AG04450 (cell line): ENCODE measurements at regions not wholly inside any gene's neighbourhood (a gene's known extent, or its start where the extent isn't known, plus 50 kb on each side); places are given as distances from the start of the nearest gene placed in this dataset.

Experiments
- CTCF ChIA-PET: fragments of 300-600, 350-600 bp; formaldehyde crosslinking; extraction: SDS; loops from one replicate; lab custom pipeline; 2022; ENCODE audit warnings: antibody characterized with exemption, inconsistent platforms; lab: Charles Lee
- POLR2A ChIA-PET: fragments of 350-600 bp; formaldehyde crosslinking; extraction: SDS; loops from one replicate; lab custom pipeline; 2021; ENCODE audit warnings: antibody characterized with exemption, inconsistent platforms; lab: Yijun Ruan, JAX
- DNase-seq: peaks from one replicate; pipeline ENCODE4 v3.0.0-alpha.2; 2011; ENCODE audit warnings: low read depth, low spot score
- H3K27ac ChIP-seq: one replicate; pipeline ENCODE4 v1.5.1; 2012; ENCODE audit warnings: low read depth, low read length, control low read depth
- H3K27me3 ChIP-seq: one replicate; pipeline ENCODE4 v1.6.0; 2012; ENCODE audit warnings: low read length; ENCODE audit not compliant: control insufficient read depth, insufficient read depth
- H3K4me3 ChIP-seq: 2 replicates; pipeline ENCODE4 v1.5.1; 2011; ENCODE audit warnings: mild to moderate bottlenecking, low read depth, low read length, control low read depth
- H3K9me3 ChIP-seq: 2 replicates; pipeline ENCODE4 v1.5.1; 2012; ENCODE audit warnings: low read length; ENCODE audit not compliant: control insufficient read depth, insufficient read depth
- CTCF ChIP-seq: IDR thresholded peaks from 2 replicates; pipeline ENCODE4 v1.5.1; 2011; ENCODE audit warnings: low read depth, low read length, control low read depth, inconsistent platforms

DNA sequence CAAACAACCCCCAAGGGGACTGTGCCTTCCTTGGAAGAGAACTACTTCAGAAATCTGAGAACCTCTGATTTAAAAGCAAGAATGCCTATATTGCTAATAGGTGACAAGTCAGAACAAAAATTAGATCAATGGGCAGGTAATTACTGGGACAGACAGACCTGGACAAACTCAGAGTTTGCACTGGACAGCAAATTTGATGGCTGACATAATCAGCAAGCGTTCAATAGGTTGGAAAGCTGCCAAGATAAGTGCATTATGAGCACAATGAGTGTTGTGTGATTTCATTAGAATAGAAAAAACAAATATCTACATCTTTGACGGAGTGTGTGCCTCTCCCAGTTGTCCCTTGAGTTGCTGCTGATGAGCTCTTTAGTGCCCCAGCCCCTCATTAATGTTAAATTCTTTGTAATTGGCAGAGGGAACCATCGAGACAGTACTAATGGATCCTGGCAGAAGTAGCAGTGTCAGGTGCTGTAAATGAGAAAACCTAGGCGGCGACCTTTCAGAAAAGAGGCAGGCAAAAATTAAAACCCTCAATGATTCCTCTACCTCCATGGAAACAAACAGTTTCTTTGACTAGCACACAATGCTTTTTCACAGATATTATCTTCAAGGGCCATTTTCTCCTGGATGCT lies 116.5 kb upstream of the COL21A1 start:
- H3K27ac ChIP-seq: no peak overlapping the region
- no peaks in the 10 kb centered on the region for H3K27me3 ChIP-seq
- ChIA-PET POLR2A (interaction anchor here (0.8 kb wide), 1 partner anchor 161 kb away, joined by 3 read pairs; no protein-coding TSS in a partner anchor), CTCF (interaction anchor here (0.7 to 4.6 kb wide), 2 partner anchors 206 to 231 kb away, joined by 3 to 51 read pairs; no protein-coding TSS in a partner anchor)
- no peak for DNase-seq
- no peak for TF ChIP-seq CTCF
- no peaks in the 10 kb centered on the region for H3K9me3 ChIP-seq
- H3K4me3 ChIP-seq: no peak overlapping the region

DNA sequence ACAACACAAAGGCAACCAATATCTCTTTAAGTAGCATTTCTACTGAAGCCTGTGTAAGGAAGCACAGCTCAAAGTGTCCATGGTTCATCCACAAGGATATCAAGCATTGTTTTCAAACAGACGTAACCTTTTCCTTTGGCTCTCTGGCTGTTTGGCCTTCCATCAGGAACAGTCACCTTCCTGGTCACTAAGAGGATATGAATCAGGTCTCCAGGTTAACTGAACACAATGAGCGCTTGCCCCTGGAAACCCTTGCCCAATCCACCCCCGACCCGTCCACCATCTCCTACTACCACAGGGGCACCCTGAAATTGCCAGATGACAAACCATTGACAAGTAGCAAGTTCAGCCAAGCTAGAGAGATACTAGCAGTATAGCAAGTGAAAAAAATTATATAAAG lies 114.4 kb upstream of the COL21A1 start:
- no peaks in the 10 kb centered on the region for H3K9me3 ChIP-seq
- no peak overlapping the region for H3K4me3 ChIP-seq
- no peak for DNase-seq
- TF ChIP-seq CTCF: no peak
- no peaks in the 10 kb centered on the region for H3K27me3 ChIP-seq
- H3K27ac ChIP-seq: no peak overlapping the region
- ChIA-PET CTCF (interaction anchor here (1.3 to 4.6 kb wide), 2 partner anchors 187 to 233 kb away, joined by 4 to 51 read pairs; no protein-coding TSS in a partner anchor), POLR2A (no interaction called here)

DNA sequence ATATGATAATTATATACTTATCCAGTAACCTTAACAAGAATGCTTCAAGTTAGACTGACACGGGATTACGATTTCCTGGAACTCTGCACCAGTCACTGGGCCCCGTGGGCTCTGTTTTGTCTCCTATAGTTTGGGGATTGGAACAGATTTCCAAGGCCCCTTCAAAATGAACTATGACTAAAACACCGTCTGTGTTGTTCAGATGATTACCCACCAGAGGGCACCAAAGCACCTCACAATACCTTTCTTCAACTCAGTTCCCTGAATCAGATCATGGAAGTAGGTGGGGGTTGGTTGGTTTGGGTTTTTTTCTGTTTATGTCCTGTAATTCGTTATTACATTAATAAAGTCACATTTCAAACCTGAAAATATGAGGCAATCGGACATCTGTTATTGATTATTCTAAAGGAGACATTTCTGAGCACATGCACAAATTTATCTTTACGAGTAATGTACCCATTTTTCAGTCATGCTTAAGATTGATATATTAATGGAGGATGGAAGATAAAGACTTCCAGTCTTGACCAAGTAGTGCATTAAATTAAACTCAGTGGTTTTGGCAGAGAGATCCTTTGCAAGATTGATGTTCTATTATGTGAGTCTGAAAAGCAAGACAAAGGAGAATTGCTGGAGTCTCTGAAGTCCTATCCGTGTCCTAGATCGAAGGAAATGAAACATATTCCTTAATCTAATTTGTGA lies 112.0 kb upstream of the COL21A1 start:
- peak; percentile 75 for TF ChIP-seq CTCF
- peak; percentile 58 for DNase-seq
- POLR2A ChIA-PET: no interaction called here
- Histone ChIP-seq H3K4me3 (no peak overlapping the region), H3K9me3 (no peaks in the 10 kb centered on the region), H3K27me3 (no peaks in the 10 kb centered on the region), H3K27ac (no peak overlapping the region)
- CTCF ChIA-PET: interaction anchor here (0.8 to 4.2 kb wide), 5 partner anchors 9 to 234 kb away, joined by 3 to 71 read pairs (median 3); no protein-coding TSS in a partner anchor

GRCh38 chr6:56357616-56358373 lies 110.4 kb upstream of the COL21A1 start:
- no peak for DNase-seq
- H3K9me3 ChIP-seq: peaks cover 5% of the 10 kb centered on the region
- no peak overlapping the region for H3K27ac ChIP-seq
- no peak overlapping the region for H3K4me3 ChIP-seq
- POLR2A ChIA-PET: no interaction called here
- TF ChIP-seq CTCF: no peak
- CTCF ChIA-PET: interaction anchor here (0.6 to 4.2 kb wide), 7 partner anchors 11 to 236 kb away, joined by 3 to 71 read pairs (median 3); no protein-coding TSS in a partner anchor
- no peaks in the 10 kb centered on the region for H3K27me3 ChIP-seq
